Inflammatory macrophage (primary cell): ENCODE measurements at regions not wholly inside any gene's neighbourhood (a gene's known extent, or its start where the extent isn't known, plus 50 kb on each side); places are given as distances from the start of the nearest gene placed in this dataset.

Experiments used
- DNase-seq, 2 donors: peaks; one replicate each; pipeline ENCODE4 v3.0.0-alpha.2; 2020 to 2022

GRCh38 chrX:137366018-137366633 lies 199.8 kb upstream of the ZIC3 start:
- DNase-seq: no peak

GRCh38 chrX:137363559-137363958 lies 202.4 kb upstream of the ZIC3 start:
- DNase-seq: no peak

GRCh38 chrX:137362583-137362982 lies 203.3 kb upstream of the ZIC3 start:
- DNase-seq: no peak

GRCh38 chrX:137354851-137355250 lies 211.1 kb upstream of the ZIC3 start:
- DNase-seq: no peak

- no peak for DNase-seq
These were observed 212.5 kb upstream of the ZIC3 start for GRCh38 chrX:137353404-137353803.

- DNase-seq: no peak
These were observed 213.7 kb upstream of the ZIC3 start for GRCh38 chrX:137352101-137352660.

GRCh38 chrX:137342969-137343368 lies 223.0 kb upstream of the ZIC3 start:
- DNase-seq: no peak

- no peak for DNase-seq
These were observed 252.3 kb upstream of the ZIC3 start for GRCh38 chrX:137313627-137314026.

GRCh38 chrX:137305404-137305803 lies 260.5 kb upstream of the ZIC3 start:
- DNase-seq: no peak

- no peak for DNase-seq
These were observed 263.4 kb upstream of the GPR101 start for GRCh38 chrX:137297167-137297566.

GRCh38 chrX:137290011-137290410 lies 256.2 kb upstream of the GPR101 start:
- no peak for DNase-seq

- DNase-seq: no peak
These were observed 253.4 kb upstream of the GPR101 start for GRCh38 chrX:137287191-137287590.

GRCh38 chrX:137286423-137286822 lies 252.6 kb upstream of the GPR101 start:
- no peak for DNase-seq

GRCh38 chrX:137278825-137279224 lies 245.0 kb upstream of the GPR101 start:
- DNase-seq: no peak

GRCh38 chrX:137263374-137263773 lies 229.6 kb upstream of the GPR101 start:
- DNase-seq: no peak

GRCh38 chrX:137245183-137245582 lies 211.4 kb upstream of the GPR101 start:
- no peak for DNase-seq

GRCh38 chrX:137236837-137237236 lies 203.0 kb upstream of the GPR101 start:
- no peak for DNase-seq

GRCh38 chrX:137234651-137235402 lies 201.0 kb upstream of the GPR101 start:
- no peak for DNase-seq

GRCh38 chrX:137233478-137233877 lies 199.7 kb upstream of the GPR101 start:
- DNase-seq: no peak

GRCh38 chrX:137227151-137227550 lies 193.4 kb upstream of the GPR101 start:
- no peak for DNase-seq

GRCh38 chrX:137215467-137215866 lies 181.7 kb upstream of the GPR101 start:
- DNase-seq: no peak

- DNase-seq: no peak
These were observed 178.4 kb upstream of the GPR101 start for GRCh38 chrX:137212078-137212632.

- DNase-seq: no peak
These were observed 164.2 kb upstream of the GPR101 start for GRCh38 chrX:137198040-137198439.

GRCh38 chrX:137195991-137196390 lies 162.2 kb upstream of the GPR101 start:
- no peak for DNase-seq
